ENCODE measurements at regions not wholly inside any gene's neighbourhood (a gene's known extent, or its start where the extent isn't known, plus 50 kb on each side); places are given as distances from the start of the nearest gene placed in this dataset.

DNA sequence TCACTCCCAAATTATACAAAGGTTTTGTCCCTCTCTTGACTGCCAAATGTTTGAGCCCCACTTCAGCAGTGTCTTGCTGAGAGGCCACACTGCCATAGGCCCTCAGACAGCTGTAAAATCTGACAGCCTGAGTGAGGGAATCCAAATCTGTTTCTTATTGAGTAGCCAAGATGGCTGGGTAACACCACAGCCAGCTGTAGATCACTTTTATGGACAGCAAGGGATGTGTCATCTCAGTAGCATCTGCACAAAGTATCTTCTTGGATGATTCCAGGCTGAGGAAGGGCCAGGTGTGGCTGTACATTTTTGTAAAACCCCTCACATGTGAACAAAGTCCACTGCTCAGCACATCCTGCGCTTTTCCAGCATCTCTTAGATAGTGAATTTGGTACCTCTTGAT is 237.0 kb upstream of the LRTM1 start:
- Histone ChIP-seq H3K4me1 (ENCODE audit: insufficient read depth, low read length, severe bottlenecking) (no peaks in the 10 kb centered on the region), H3K27me3 (ENCODE audit: insufficient read depth, low read length) (no peaks in the 10 kb centered on the region), H3K9ac (ENCODE audit: low read length) (no peak overlapping the region), H3K9me3 (ENCODE audit: low read length) (no peaks in the 10 kb centered on the region), H3F3A (ENCODE audit: insufficient read depth, low read length) (no peaks in the 10 kb centered on the region), H3K4me3 (ENCODE audit: low read depth, low read length, poor library complexity, severe bottlenecking) (no peak overlapping the region), H3K27ac (ENCODE audit: low read depth, low read length, poor library complexity, severe bottlenecking) (no peak overlapping the region), H3K9me2 (ENCODE audit: low read depth, low read length) (no peaks in the 10 kb centered on the region), H3K79me2 (ENCODE audit: insufficient read depth, low read length) (no peaks in the 10 kb centered on the region), H3K36me3 (ENCODE audit: insufficient read depth, low read length) (no peaks in the 10 kb centered on the region), H3K4me2 (ENCODE audit: low read length) (no peak overlapping the region), H2AFZ (ENCODE audit: low read length) (no peak overlapping the region), H4K20me1 (ENCODE audit: insufficient read depth, low read length) (no peaks in the 10 kb centered on the region)
- TF ChIP-seq, protein P1, sequence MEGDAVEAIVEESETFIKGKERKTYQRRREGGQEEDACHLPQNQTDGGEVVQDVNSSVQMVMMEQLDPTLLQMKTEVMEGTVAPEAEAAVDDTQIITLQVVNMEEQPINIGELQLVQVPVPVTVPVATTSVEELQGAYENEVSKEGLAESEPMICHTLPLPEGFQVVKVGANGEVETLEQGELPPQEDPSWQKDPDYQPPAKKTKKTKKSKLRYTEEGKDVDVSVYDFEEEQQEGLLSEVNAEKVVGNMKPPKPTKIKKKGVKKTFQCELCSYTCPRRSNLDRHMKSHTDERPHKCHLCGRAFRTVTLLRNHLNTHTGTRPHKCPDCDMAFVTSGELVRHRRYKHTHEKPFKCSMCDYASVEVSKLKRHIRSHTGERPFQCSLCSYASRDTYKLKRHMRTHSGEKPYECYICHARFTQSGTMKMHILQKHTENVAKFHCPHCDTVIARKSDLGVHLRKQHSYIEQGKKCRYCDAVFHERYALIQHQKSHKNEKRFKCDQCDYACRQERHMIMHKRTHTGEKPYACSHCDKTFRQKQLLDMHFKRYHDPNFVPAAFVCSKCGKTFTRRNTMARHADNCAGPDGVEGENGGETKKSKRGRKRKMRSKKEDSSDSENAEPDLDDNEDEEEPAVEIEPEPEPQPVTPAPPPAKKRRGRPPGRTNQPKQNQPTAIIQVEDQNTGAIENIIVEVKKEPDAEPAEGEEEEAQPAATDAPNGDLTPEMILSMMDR (IDR thresholded peaks at IDR 0.05; ENCODE audit: low read length): no peak
- TF ChIP-seq EZH2 (IDR thresholded peaks at IDR 0.05; ENCODE audit: borderline replicate concordance, low read length): no peak

GRCh38 chr3:55164191-55164590 is 236.3 kb upstream of the LRTM1 start:
- no peak overlapping the region for H3K9ac ChIP-seq (ENCODE audit: low read length)
- H3F3A ChIP-seq (ENCODE audit: insufficient read depth, low read length): no peaks in the 10 kb centered on the region
- H3K9me2 ChIP-seq (ENCODE audit: low read depth, low read length): no peaks in the 10 kb centered on the region
- H3K79me2 ChIP-seq (ENCODE audit: insufficient read depth, low read length): no peaks in the 10 kb centered on the region
- H3K4me1 ChIP-seq (ENCODE audit: insufficient read depth, low read length, severe bottlenecking): no peaks in the 10 kb centered on the region
- H3K4me2 ChIP-seq (ENCODE audit: low read length): no peak overlapping the region
- H3K27ac ChIP-seq (ENCODE audit: low read depth, low read length, poor library complexity, severe bottlenecking): no peak overlapping the region
- H3K27me3 ChIP-seq (ENCODE audit: insufficient read depth, low read length): no peaks in the 10 kb centered on the region
- H3K4me3 ChIP-seq (ENCODE audit: low read depth, low read length, poor library complexity, severe bottlenecking): no peak overlapping the region
- no peaks in the 10 kb centered on the region for H3K36me3 ChIP-seq (ENCODE audit: insufficient read depth, low read length)
- no peaks in the 10 kb centered on the region for H4K20me1 ChIP-seq (ENCODE audit: insufficient read depth, low read length)
- no peak overlapping the region for H2AFZ ChIP-seq (ENCODE audit: low read length)
- TF ChIP-seq EZH2 (IDR thresholded peaks at IDR 0.05; ENCODE audit: borderline replicate concordance, low read length): no peak
- TF ChIP-seq, protein P1 (IDR thresholded peaks at IDR 0.05; ENCODE audit: low read length): no peak
- no peaks in the 10 kb centered on the region for H3K9me3 ChIP-seq (ENCODE audit: low read length)

DNA sequence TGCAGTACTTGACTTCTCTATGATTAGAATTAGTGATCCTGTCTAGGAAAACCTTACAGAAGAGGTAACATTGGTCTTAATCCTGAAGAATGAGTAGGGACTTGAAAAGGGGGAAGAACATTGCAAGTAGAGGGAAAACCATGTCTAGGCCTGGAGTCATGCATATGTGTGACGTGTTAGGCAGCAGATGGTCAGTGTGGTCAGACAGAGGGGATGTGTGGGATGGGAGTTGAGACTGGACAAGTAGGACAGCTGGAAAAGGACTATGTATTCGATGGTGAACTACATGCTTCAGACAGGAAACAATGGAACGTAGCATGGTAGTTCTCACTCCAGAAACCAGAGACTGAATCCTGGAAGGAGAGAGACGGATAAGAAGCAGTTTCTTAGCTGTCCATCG is 235.6 kb upstream of the LRTM1 start:
- Histone ChIP-seq H3K9ac (ENCODE audit: low read length) (no peak overlapping the region), H3K79me2 (ENCODE audit: insufficient read depth, low read length) (no peaks in the 10 kb centered on the region), H3K9me3 (ENCODE audit: low read length) (no peaks in the 10 kb centered on the region), H3K4me2 (ENCODE audit: low read length) (no peak overlapping the region), H3K27ac (ENCODE audit: low read depth, low read length, poor library complexity, severe bottlenecking) (no peak overlapping the region), H3K4me1 (ENCODE audit: insufficient read depth, low read length, severe bottlenecking) (no peaks in the 10 kb centered on the region), H3K36me3 (ENCODE audit: insufficient read depth, low read length) (no peaks in the 10 kb centered on the region), H3K27me3 (ENCODE audit: insufficient read depth, low read length) (no peaks in the 10 kb centered on the region), H4K20me1 (ENCODE audit: insufficient read depth, low read length) (no peaks in the 10 kb centered on the region), H2AFZ (ENCODE audit: low read length) (no peak overlapping the region), H3K9me2 (ENCODE audit: low read depth, low read length) (no peaks in the 10 kb centered on the region), H3K4me3 (ENCODE audit: low read depth, low read length, poor library complexity, severe bottlenecking) (no peak overlapping the region), H3F3A (ENCODE audit: insufficient read depth, low read length) (no peaks in the 10 kb centered on the region)
- TF ChIP-seq, protein P1 (IDR thresholded peaks at IDR 0.05; ENCODE audit: low read length): no peak
- TF ChIP-seq EZH2 (IDR thresholded peaks at IDR 0.05; ENCODE audit: borderline replicate concordance, low read length): no peak

Data from OCI-LY1 (cell line).